HepG2 (cell line): ENCODE measurements at regions not wholly inside any gene's neighbourhood (a gene's known extent, or its start where the extent isn't known, plus 50 kb on each side); places are given as distances from the start of the nearest gene placed in this dataset.
A peak's percentile ranks its signal among the peaks of the same experiment; 100 is the strongest.

ENCODE experiments used
- AHDC1 ChIP-seq: sonication (generic); formaldehyde crosslinking; IDR thresholded peaks from 2 replicates; pipeline ENCODE4 v1.5.1; 2020; ENCODE audit warnings: mild to moderate bottlenecking, missing genetic modification reagents, borderline replicate concordance
- ATF7 ChIP-seq, 2 experiments: fragments of 450-650 bp in 1 of 2; sonication (generic) in 1 of 2; formaldehyde crosslinking in 1 of 2; IDR thresholded peaks; 2 replicates each; pipeline versions ENCODE4 v1.4.0 to v1.6.1; 2016 to 2020; ENCODE audit warnings: antibody characterized with exemption in 1 of 2, mild to moderate bottlenecking in 1 of 2, missing genetic modification reagents in 1 of 2
- CERS6 ChIP-seq: sonication (generic); formaldehyde crosslinking; IDR thresholded peaks from 2 replicates; pipeline ENCODE4 v1.5.0; 2020; ENCODE audit warnings: missing genetic modification reagents
- CREB1 ChIP-seq, 2 experiments: fragments of 450-650 bp in 1 of 2; IDR thresholded peaks; 2 replicates each; pipeline ENCODE4 v1.6.1; 2016 to 2017; ENCODE audit warnings: control low read depth in 1 of 2, mild to moderate bottlenecking in 1 of 2, missing compliant biosample characterization in 1 of 2, missing genetic modification characterization in 1 of 2
- DPF2 ChIP-seq: sonication (generic); formaldehyde crosslinking; IDR thresholded peaks from 2 replicates; pipeline ENCODE4 v1.4.0; 2020; ENCODE audit warnings: mild to moderate bottlenecking, low read depth, missing genetic modification reagents, borderline replicate concordance
- E2F1 ChIP-seq: sonication (generic); formaldehyde crosslinking; IDR thresholded peaks from 2 replicates; pipeline ENCODE4 v1.5.0; 2020; ENCODE audit warnings: missing genetic modification reagents
- ETV5 ChIP-seq: IDR thresholded peaks from 2 replicates; pipeline ENCODE4 v1.6.1; 2018; ENCODE audit warnings: missing biosample characterization, missing genetic modification reagents, inconsistent platforms, borderline replicate concordance
- FOXA1 ChIP-seq, 2 experiments: fragments of 450-650 bp in 1 of 2; sonication (generic) in 1 of 2; formaldehyde crosslinking in 1 of 2; IDR thresholded peaks; 2 replicates each; pipeline versions ENCODE4 v1.4.0 to v1.6.1; 2016 to 2020; ENCODE audit warnings: missing genetic modification reagents in 1 of 2
- FOXO1 ChIP-seq: sonication (generic); formaldehyde crosslinking; IDR thresholded peaks from 2 replicates; pipeline ENCODE4 v1.4.0; 2020; ENCODE audit warnings: missing genetic modification reagents
- KDM3A ChIP-seq: IDR thresholded peaks from 2 replicates; pipeline ENCODE4 v1.6.1; 2018; ENCODE audit warnings: low read depth, missing compliant biosample characterization
- KLF16 ChIP-seq, 2 experiments: sonication (generic) in 1 of 2; formaldehyde crosslinking in 1 of 2; IDR thresholded peaks; 2 replicates each; pipeline versions ENCODE4 v1.6.1 to v1.8.0; 2016 to 2023; ENCODE audit warnings: missing genetic modification reagents in 2 of 2, missing compliant biosample characterization in 1 of 2
- MTA1 ChIP-seq: sonication (generic); formaldehyde crosslinking; IDR thresholded peaks from 2 replicates; pipeline ENCODE4 v1.4.0; 2020; ENCODE audit warnings: missing genetic modification reagents, mild to moderate bottlenecking, borderline replicate concordance
- NFATC3 ChIP-seq: sonication (generic); formaldehyde crosslinking; IDR thresholded peaks from 2 replicates; pipeline ENCODE4 v1.5.1; 2020; ENCODE audit warnings: mild to moderate bottlenecking, missing genetic modification reagents
- NR1H2 ChIP-seq: sonication (generic); formaldehyde crosslinking; IDR thresholded peaks from 2 replicates; pipeline ENCODE4 v1.8.1; 2022; ENCODE audit warnings: low read depth, missing genetic modification reagents, borderline replicate concordance
- POLR2G ChIP-seq: fragments of 200-400 bp; formaldehyde crosslinking; IDR thresholded peaks from 2 replicates; pipeline ENCODE4 v1.6.1; 2018; ENCODE audit warnings: mild to moderate bottlenecking, low read depth, low read length, moderate library complexity
- ZNF207 ChIP-seq: fragments of 450-650 bp; IDR thresholded peaks from 2 replicates; pipeline ENCODE4 v1.6.1; 2016; ENCODE audit warnings: antibody characterized with exemption, borderline replicate concordance
- ZNF468 ChIP-seq: sonication (generic); formaldehyde crosslinking; IDR thresholded peaks from 2 replicates; pipeline ENCODE4 v1.8.0; 2022; ENCODE audit warnings: mild to moderate bottlenecking, moderate library complexity, missing genetic modification reagents

- TF ChIP-seq POLR2G (peak; percentile 82), AHDC1 (peak; percentile 96), ZNF468 (CRISPR knock-in tag) (no peak), NR1H2 (no peak), E2F1 (no peak; the same call in 1 of the 2 replicates), MTA1 (CRISPR knock-in tag) (no peak), KDM3A (CRISPR knock-in tag) (peak; percentile 72), CREB1 (IDR thresholded peaks at IDR 0.05) (no peak), CREB1 (CRISPR knock-in tag; IDR thresholded peaks at IDR 0.05) (peak; percentile 81), KLF16 (CRISPR knock-in tag; IDR thresholded peaks at IDR 0.05) (peak in 1 of 2 experiments; percentile 77; a peak in 1 of 4 replicates), FOXA1 (IDR thresholded peaks at IDR 0.05) (no peak), FOXA1 (CRISPR knock-in tag; IDR thresholded peaks at IDR 0.05) (peak; percentile 87), FOXO1 (CRISPR knock-in tag) (peak; percentile 93), ZNF207 (no peak), CERS6 (CRISPR knock-in tag) (no peak), NFATC3 (peak; percentile 95; the same call in 1 of the 2 replicates), DPF2 (CRISPR knock-in tag) (peak; percentile 92), ATF7 (IDR thresholded peaks at IDR 0.05) (peak; percentile 43; the same call in 1 of the 2 replicates), ATF7 (CRISPR knock-in tag; IDR thresholded peaks at IDR 0.05) (no peak), ETV5 (CRISPR knock-in tag) (peak; percentile 35; the same call in 1 of the 2 replicates)
Measured at GRCh38 chr6:63516186-63516944, 55.9 kb upstream of the LOC128125822 start (continued).
